ENCODE measurements at regions not wholly inside any gene's neighbourhood (a gene's known extent, or its start where the extent isn't known, plus 50 kb on each side); places are given as distances from the start of the nearest gene placed in this dataset.

DNA sequence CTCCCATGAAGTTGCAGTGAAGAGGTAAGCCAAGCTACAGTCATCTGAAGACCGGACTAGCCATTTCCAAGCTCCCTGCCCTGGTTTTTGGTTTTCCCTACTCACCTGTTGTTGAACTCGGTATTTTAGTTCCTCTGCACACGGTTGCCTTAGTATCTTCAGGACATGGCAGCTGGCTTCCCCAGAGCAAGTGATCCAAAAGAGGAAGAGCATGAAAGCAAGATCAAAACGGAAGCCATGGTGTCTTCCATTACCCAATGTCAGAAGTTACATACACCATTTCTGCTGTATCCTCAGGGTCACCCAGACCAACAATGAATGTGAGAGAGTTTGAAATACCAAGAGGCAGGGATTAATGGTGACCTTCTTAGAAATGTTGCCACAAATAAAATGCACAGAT, 276.6 kb upstream of the CNR1 start:
- no peak for FAIRE-seq
- no peaks in the 10 kb centered on the region for H3K27me3 ChIP-seq (ENCODE audit: control insufficient read depth, extremely low read depth, insufficient read depth, low read length)

DNA sequence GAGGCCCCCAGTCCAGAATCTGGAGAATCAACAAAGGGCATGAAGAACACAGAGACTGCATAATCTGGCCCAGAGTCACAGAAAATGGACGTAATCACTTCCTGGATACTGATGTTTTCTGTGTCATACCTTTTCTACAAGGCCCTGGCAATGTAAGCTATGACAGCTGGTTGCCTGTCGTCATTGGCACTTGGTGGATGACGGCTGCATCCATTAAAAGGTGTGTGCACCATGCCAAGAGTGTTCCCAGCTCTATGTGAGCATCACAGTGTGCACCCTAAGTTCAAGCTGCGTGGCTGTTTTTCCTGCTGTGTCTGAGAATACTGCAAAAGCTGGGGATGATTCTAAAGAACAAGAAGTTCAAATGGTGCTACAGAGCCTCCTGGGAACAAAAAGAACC, 275.2 kb upstream of the CNR1 start:
- no peak overlapping the region for H3K27ac ChIP-seq (ENCODE audit: control insufficient read depth, insufficient read depth, low read length)
- H3K4me1 ChIP-seq (ENCODE audit: control insufficient read depth, extremely low read depth, insufficient read depth, low read length): no peaks in the 10 kb centered on the region
- H3K9me1 ChIP-seq (ENCODE audit: control insufficient read depth, extremely low read depth, insufficient read depth, low read length): no peaks in the 10 kb centered on the region
- H3K4me3 ChIP-seq (ENCODE audit: control insufficient read depth in 2 of 3, extremely low read depth in 1 of 3, insufficient read depth in 2 of 3, low read depth in 1 of 3, low read length in 3 of 3): no peak overlapping the region
- H4K20me1 ChIP-seq (ENCODE audit: control insufficient read depth, extremely low read depth, insufficient read depth, low read length): no peaks in the 10 kb centered on the region
- no peak for DNase-seq (ENCODE audit: low read depth, low spot score)
- no peaks in the 10 kb centered on the region for H3K79me2 ChIP-seq (ENCODE audit: control insufficient read depth, insufficient read depth, low read length)
- no peaks in the 10 kb centered on the region for H3K36me3 ChIP-seq (ENCODE audit: control insufficient read depth in 2 of 2, extremely low read depth in 1 of 2, insufficient read depth in 2 of 2, low read length in 2 of 2)
- no peak for FAIRE-seq
- no peaks in the 10 kb centered on the region for H3K9me3 ChIP-seq (ENCODE audit: control insufficient read depth, low read depth, low read length)
- TF ChIP-seq, protein P1, sequence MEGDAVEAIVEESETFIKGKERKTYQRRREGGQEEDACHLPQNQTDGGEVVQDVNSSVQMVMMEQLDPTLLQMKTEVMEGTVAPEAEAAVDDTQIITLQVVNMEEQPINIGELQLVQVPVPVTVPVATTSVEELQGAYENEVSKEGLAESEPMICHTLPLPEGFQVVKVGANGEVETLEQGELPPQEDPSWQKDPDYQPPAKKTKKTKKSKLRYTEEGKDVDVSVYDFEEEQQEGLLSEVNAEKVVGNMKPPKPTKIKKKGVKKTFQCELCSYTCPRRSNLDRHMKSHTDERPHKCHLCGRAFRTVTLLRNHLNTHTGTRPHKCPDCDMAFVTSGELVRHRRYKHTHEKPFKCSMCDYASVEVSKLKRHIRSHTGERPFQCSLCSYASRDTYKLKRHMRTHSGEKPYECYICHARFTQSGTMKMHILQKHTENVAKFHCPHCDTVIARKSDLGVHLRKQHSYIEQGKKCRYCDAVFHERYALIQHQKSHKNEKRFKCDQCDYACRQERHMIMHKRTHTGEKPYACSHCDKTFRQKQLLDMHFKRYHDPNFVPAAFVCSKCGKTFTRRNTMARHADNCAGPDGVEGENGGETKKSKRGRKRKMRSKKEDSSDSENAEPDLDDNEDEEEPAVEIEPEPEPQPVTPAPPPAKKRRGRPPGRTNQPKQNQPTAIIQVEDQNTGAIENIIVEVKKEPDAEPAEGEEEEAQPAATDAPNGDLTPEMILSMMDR (optimal IDR thresholded peaks at IDR 0.05 in 1 of 3, IDR thresholded peaks at IDR 0.05 in 1 of 3, conservative IDR thresholded peaks at IDR 0.05 in 1 of 3; ENCODE audit: extremely low read depth in 1 of 3, insufficient read depth in 2 of 3, low read length in 3 of 3): no peak
- no peak for TF ChIP-seq EZH2 (IDR thresholded peaks at IDR 0.05; ENCODE audit: low read length)
- dilution Hi-C loops (cut with MboI; ENCODE audit: extremely low pct_ligation_motif_present, low sequenced_read_pairs): no loop called here
- no peaks in the 10 kb centered on the region for H3K27me3 ChIP-seq (ENCODE audit: control insufficient read depth, extremely low read depth, insufficient read depth, low read length)
- no peak overlapping the region for H3K4me2 ChIP-seq (ENCODE audit: control insufficient read depth, extremely low read depth, insufficient read depth, low read depth, low read length)
- no peak overlapping the region for H2AFZ ChIP-seq (ENCODE audit: control insufficient read depth, low read length)
- no peak overlapping the region for H3K9ac ChIP-seq (ENCODE audit: control insufficient read depth, extremely low read depth, insufficient read depth, low read length)

More for the DNA sequence above, 276.6 kb upstream of the CNR1 start:
- H3K79me2 ChIP-seq (ENCODE audit: control insufficient read depth, insufficient read depth, low read length): no peaks in the 10 kb centered on the region
- H4K20me1 ChIP-seq (ENCODE audit: control insufficient read depth, extremely low read depth, insufficient read depth, low read length): no peaks in the 10 kb centered on the region
- H3K9me1 ChIP-seq (ENCODE audit: control insufficient read depth, extremely low read depth, insufficient read depth, low read length): no peaks in the 10 kb centered on the region
- no peak overlapping the region for H3K4me3 ChIP-seq (ENCODE audit: control insufficient read depth in 2 of 3, extremely low read depth in 1 of 3, insufficient read depth in 2 of 3, low read depth in 1 of 3, low read length in 3 of 3)
- TF ChIP-seq, protein P1 (optimal IDR thresholded peaks at IDR 0.05 in 1 of 3, IDR thresholded peaks at IDR 0.05 in 1 of 3, conservative IDR thresholded peaks at IDR 0.05 in 1 of 3; ENCODE audit: extremely low read depth in 1 of 3, insufficient read depth in 2 of 3, low read length in 3 of 3): no peak
- TF ChIP-seq EZH2 (IDR thresholded peaks at IDR 0.05; ENCODE audit: low read length): no peak
- no peak overlapping the region for H3K27ac ChIP-seq (ENCODE audit: control insufficient read depth, insufficient read depth, low read length)
- H3K4me1 ChIP-seq (ENCODE audit: control insufficient read depth, extremely low read depth, insufficient read depth, low read length): no peaks in the 10 kb centered on the region
- H3K9ac ChIP-seq (ENCODE audit: control insufficient read depth, extremely low read depth, insufficient read depth, low read length): no peak overlapping the region
- H2AFZ ChIP-seq (ENCODE audit: control insufficient read depth, low read length): no peak overlapping the region
- H3K9me3 ChIP-seq (ENCODE audit: control insufficient read depth, low read depth, low read length): no peaks in the 10 kb centered on the region
- dilution Hi-C loops (cut with MboI; ENCODE audit: extremely low pct_ligation_motif_present, low sequenced_read_pairs): no loop called here
- H3K36me3 ChIP-seq (ENCODE audit: control insufficient read depth in 2 of 2, extremely low read depth in 1 of 2, insufficient read depth in 2 of 2, low read length in 2 of 2): no peaks in the 10 kb centered on the region
- no peak overlapping the region for H3K4me2 ChIP-seq (ENCODE audit: control insufficient read depth, extremely low read depth, insufficient read depth, low read depth, low read length)
- DNase-seq (ENCODE audit: low read depth, low spot score): no peak
